MM.1S (cell line): ENCODE measurements at regions not wholly inside any gene's neighbourhood (a gene's known extent, or its start where the extent isn't known, plus 50 kb on each side); places are given as distances from the start of the nearest gene placed in this dataset.

ENCODE experiments used
- DNase-seq: peaks from one replicate; pipeline ENCODE4 v3.0.0-alpha.2; 2015
- H2AFZ ChIP-seq: fragments of 300-600 bp; sonication (generic); 2 replicates; pipeline ENCODE4 v1.6.0; 2016; ENCODE audit warnings: antibody characterized with exemption, low read length
- H3F3A ChIP-seq: fragments of 300-600 bp; sonication (generic); 2 replicates; pipeline ENCODE4 v1.6.1; 2016; ENCODE audit warnings: mild to moderate bottlenecking, antibody characterized with exemption, low read length, moderate library complexity, mixed read lengths; ENCODE audit not compliant: insufficient read depth
- H3K27ac ChIP-seq: fragments of 300-600 bp; sonication (generic); 2 replicates; pipeline ENCODE4 v1.5.1; 2016; ENCODE audit warnings: mild to moderate bottlenecking, low read length
- H3K27me3 ChIP-seq: fragments of 300-600 bp; sonication (generic); replicated peaks from 2 replicates; pipeline ENCODE4 v1.6.0; 2016; ENCODE audit warnings: low read length; ENCODE audit not compliant: insufficient read depth
- H3K36me3 ChIP-seq: fragments of 300-600 bp; sonication (generic); replicated peaks from 2 replicates; pipeline ENCODE4 v1.6.1; 2016; ENCODE audit warnings: mild to moderate bottlenecking, low read length, mixed read lengths; ENCODE audit not compliant: insufficient read depth
- H3K4me1 ChIP-seq: fragments of 300-600 bp; sonication (generic); 2 replicates; pipeline ENCODE4 v1.6.1; 2016; ENCODE audit warnings: low read length, mixed read lengths
- H3K4me2 ChIP-seq: fragments of 300-600 bp; sonication (generic); 2 replicates; pipeline ENCODE4 v1.6.0; 2016; ENCODE audit warnings: low read depth, low read length
- H3K4me3 ChIP-seq: fragments of 300-600 bp; sonication (generic); 2 replicates; pipeline ENCODE4 v1.5.1; 2016; ENCODE audit warnings: low read length, mixed read lengths
- H3K79me2 ChIP-seq: fragments of 300-600 bp; sonication (generic); 2 replicates; pipeline ENCODE4 v1.6.1; 2016; ENCODE audit warnings: mixed run types, low read length, mixed read lengths
- H3K9ac ChIP-seq: fragments of 300-600 bp; sonication (generic); 2 replicates; pipeline ENCODE4 v1.6.1; 2016; ENCODE audit warnings: low read length, mixed read lengths
- H3K9me2 ChIP-seq: fragments of 300-600 bp; sonication (generic); replicated peaks from 2 replicates; pipeline ENCODE4 v1.6.1; 2016; ENCODE audit warnings: mild to moderate bottlenecking, low read length, mixed read lengths; ENCODE audit not compliant: insufficient read depth
- H3K9me3 ChIP-seq: fragments of 300-600 bp; sonication (generic); replicated peaks from 2 replicates; pipeline ENCODE4 v1.6.1; 2016; ENCODE audit warnings: mild to moderate bottlenecking, low read length, mixed read lengths; ENCODE audit not compliant: insufficient read depth
- H4K20me1 ChIP-seq: fragments of 300-600 bp; sonication (generic); 2 replicates; pipeline ENCODE4 v1.6.1; 2016; ENCODE audit warnings: mild to moderate bottlenecking, low read length, moderate library complexity, mixed read lengths; ENCODE audit not compliant: insufficient read depth
- CTCF ChIP-seq: fragments of 300-600 bp; sonication (generic); IDR thresholded peaks from 2 replicates; pipeline ENCODE4 v1.5.1; 2016; ENCODE audit warnings: antibody characterized with exemption, low read length, mixed read lengths
- EZH2 ChIP-seq: fragments of 300-600 bp; sonication (generic); optimal IDR thresholded peaks from 2 replicates; pipeline ENCODE3; 2017; ENCODE audit warnings: low read depth, mild to moderate bottlenecking, antibody characterized with exemption, low read length, mixed read lengths
- EZH2phosphoT487 ChIP-seq: fragments of 300-600 bp; sonication (generic); IDR thresholded peaks from 2 replicates; pipeline ENCODE4 v1.6.1; 2018; ENCODE audit warnings: antibody characterized with exemption, low read length

DNA sequence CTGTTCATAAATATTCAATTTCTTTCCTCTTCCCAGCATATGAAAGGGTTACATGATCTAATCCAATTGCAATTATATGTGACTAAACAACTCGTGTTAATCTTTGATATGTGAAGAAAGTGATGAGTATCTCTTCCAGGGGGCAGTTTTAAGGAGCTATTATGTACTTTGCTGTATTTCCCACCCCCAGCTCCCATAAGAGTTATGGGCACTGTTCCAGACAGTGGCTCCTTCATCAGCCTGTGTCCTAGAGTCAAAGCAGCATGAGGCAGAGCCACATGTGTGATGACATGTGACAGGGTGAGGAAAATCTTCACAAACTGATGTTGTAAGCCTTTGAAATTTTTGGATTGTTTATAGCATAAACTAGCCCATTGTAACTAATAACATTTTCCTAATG is 315.4 kb downstream of the DIPK2A start:
- H3K4me1 ChIP-seq = no peaks in the 10 kb centered on the region
- no peaks in the 10 kb centered on the region for H3K79me2 ChIP-seq
- H3F3A ChIP-seq = no peaks in the 10 kb centered on the region
- no peak for DNase-seq
- no peak overlapping the region for H2AFZ ChIP-seq
- TF ChIP-seq EZH2phosphoT487 (no peak), EZH2 (no peak), CTCF (no peak)
- no peak overlapping the region for H3K4me3 ChIP-seq
- no peaks in the 10 kb centered on the region for H3K27me3 ChIP-seq
- no peak overlapping the region for H3K27ac ChIP-seq
- H3K4me2 ChIP-seq = no peak overlapping the region
- H4K20me1 ChIP-seq = no peaks in the 10 kb centered on the region
- no peak overlapping the region for H3K9ac ChIP-seq
- H3K9me3 ChIP-seq = no peaks in the 10 kb centered on the region
- no peaks in the 10 kb centered on the region for H3K36me3 ChIP-seq
- H3K9me2 ChIP-seq = no peaks in the 10 kb centered on the region

DNA sequence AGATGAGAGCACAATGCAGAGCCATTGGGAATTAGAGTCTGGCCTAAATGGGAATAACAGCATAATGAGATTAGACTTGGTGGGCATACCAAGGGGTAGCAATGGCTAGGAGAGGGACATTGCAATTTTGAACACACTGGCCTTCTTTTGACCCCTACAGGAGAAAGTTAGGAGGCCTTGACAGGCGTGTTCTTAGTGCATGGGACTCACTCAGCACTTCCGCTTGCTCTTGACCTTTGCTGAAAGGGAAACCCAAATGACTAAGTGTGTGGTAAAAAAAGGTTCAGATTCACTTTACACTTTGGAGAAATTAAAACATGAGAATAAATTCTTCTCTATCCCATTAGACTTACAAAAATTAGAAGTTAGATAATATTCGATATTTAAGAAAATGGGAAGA is 317.4 kb downstream of the DIPK2A start:
- TF ChIP-seq EZH2phosphoT487 = no peak
- H3K4me2 ChIP-seq = no peak overlapping the region
- no peaks in the 10 kb centered on the region for H4K20me1 ChIP-seq
- no peaks in the 10 kb centered on the region for H3K27me3 ChIP-seq
- H3K9ac ChIP-seq = no peak overlapping the region
- DNase-seq = no peak
- no peaks in the 10 kb centered on the region; the same call in 1 of the 2 replicates for H3K9me2 ChIP-seq
- no peak overlapping the region for H2AFZ ChIP-seq
- no peaks in the 10 kb centered on the region for H3K9me3 ChIP-seq
- H3K36me3 ChIP-seq = no peaks in the 10 kb centered on the region
- H3K4me1 ChIP-seq = no peaks in the 10 kb centered on the region
- no peak overlapping the region for H3K4me3 ChIP-seq
- H3F3A ChIP-seq = no peaks in the 10 kb centered on the region
- no peak overlapping the region for H3K27ac ChIP-seq
- no peaks in the 10 kb centered on the region for H3K79me2 ChIP-seq

DNA sequence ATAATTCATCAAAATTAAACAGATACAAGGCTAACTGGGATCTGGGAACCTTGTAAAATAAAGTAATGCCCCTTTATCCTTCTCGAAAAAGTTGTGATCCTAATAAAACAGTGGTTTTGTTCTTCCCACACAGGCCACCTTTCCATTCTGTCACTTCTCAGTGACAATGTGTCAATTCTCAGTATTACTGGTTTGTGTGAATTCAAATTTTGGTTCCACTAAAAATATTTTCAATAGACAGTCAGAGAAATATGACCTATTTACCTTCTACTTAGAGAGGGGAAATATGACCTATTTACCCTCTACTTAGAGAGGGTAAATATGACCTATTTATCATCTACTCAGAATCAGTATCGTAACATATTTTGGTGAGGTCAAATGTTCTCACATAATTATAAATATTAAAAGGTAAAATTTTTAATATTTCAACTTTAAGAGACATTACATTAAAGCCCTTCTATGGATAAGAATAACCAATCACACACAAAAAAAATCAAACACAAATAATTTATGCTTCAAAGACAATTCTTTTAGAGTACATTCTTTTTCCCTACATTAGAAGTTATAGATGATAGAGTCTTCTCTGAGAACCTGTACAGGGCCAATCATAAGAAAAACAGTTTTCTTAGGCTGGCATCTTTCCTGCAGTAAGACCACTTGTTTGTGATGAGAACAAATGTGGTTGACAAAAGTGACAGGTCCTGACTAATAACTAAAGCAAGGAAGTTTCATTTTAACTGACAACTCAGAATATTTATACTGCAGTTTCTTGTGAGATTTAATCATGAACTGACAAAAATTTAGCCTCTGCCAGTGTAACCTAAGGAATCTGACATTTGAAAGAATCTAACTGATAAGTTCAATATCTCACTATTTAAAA is 323.3 kb downstream of the DIPK2A start:
- Histone ChIP-seq H3K9me3 (no peaks in the 10 kb centered on the region), H3K4me2 (no peak overlapping the region), H2AFZ (no peak overlapping the region), H3K36me3 (no peaks in the 10 kb centered on the region), H3K9ac (no peak overlapping the region), H3K27me3 (no peaks in the 10 kb centered on the region), H3K27ac (no peak overlapping the region), H3K4me1 (no peaks in the 10 kb centered on the region), H3K9me2 (no peaks in the 10 kb centered on the region; the same call in 1 of the 2 replicates), H3K79me2 (no peaks in the 10 kb centered on the region), H4K20me1 (no peaks in the 10 kb centered on the region), H3K4me3 (no peak overlapping the region), H3F3A (no peaks in the 10 kb centered on the region)
- TF ChIP-seq CTCF = no peak
- no peak for TF ChIP-seq EZH2phosphoT487
- no peak for TF ChIP-seq EZH2
- DNase-seq = no peak

GRCh38 chr3:144295613-144296012 is 324.0 kb downstream of the DIPK2A start:
- Histone ChIP-seq H2AFZ (no peak overlapping the region), H3F3A (no peaks in the 10 kb centered on the region), H3K9me2 (no peaks in the 10 kb centered on the region; the same call in 1 of the 2 replicates), H3K79me2 (no peaks in the 10 kb centered on the region), H3K27ac (no peak overlapping the region), H3K9me3 (no peaks in the 10 kb centered on the region), H3K36me3 (no peaks in the 10 kb centered on the region), H3K9ac (no peak overlapping the region), H3K4me3 (no peak overlapping the region), H4K20me1 (no peaks in the 10 kb centered on the region), H3K27me3 (no peaks in the 10 kb centered on the region), H3K4me1 (no peaks in the 10 kb centered on the region), H3K4me2 (no peak overlapping the region)
- no peak for DNase-seq
- no peak for TF ChIP-seq EZH2
- no peak for TF ChIP-seq CTCF
- no peak for TF ChIP-seq EZH2phosphoT487
